GM21737 (cell line): ENCODE measurements at regions not wholly inside any gene's neighbourhood (a gene's known extent, or its start where the extent isn't known, plus 50 kb on each side); places are given as distances from the start of the nearest gene placed in this dataset.

Experiments used
- ATAC-seq: cut with Tn5 transposase; IDR thresholded peaks from one replicate; pipeline ENCODE4 v1.9.1; 2021; ENCODE audit warnings: mild to moderate bottlenecking, moderate library complexity; ENCODE audit not compliant: unreplicated experiment

DNA sequence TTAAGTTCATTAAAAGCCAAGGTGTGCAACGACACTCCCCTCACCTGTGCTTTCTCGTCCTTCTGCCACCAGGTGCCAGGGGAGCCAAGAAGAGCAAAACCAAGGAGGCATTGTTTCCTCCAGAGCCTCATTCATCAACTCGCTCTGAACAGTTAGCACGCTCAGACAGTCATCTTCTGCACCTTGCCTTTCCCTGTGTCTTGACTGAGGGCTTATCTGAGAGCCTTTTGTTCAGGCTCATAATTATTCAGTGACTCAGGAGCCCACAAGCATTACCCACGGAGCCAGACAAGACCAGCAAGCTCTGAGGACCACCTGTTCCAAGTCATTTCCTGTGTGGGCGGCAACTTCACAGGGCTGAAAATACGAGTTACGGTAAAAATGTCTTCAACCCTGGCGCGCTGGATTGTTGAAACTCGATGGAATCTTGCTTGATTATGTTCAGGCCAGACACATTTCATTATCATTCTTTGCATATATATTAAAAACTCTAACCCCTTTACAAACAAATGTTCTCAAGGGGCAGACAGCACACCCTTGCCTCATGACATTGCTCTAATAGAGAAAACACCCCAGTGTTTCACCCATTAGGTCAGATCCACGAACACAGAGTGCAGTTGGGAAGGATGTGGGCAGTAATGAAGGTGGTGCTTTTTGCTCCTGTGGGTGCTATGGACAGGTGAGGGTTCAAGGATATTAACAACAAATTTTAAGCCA lies 89.7 kb upstream of the RUNX1 start:
- no peak for ATAC-seq

DNA sequence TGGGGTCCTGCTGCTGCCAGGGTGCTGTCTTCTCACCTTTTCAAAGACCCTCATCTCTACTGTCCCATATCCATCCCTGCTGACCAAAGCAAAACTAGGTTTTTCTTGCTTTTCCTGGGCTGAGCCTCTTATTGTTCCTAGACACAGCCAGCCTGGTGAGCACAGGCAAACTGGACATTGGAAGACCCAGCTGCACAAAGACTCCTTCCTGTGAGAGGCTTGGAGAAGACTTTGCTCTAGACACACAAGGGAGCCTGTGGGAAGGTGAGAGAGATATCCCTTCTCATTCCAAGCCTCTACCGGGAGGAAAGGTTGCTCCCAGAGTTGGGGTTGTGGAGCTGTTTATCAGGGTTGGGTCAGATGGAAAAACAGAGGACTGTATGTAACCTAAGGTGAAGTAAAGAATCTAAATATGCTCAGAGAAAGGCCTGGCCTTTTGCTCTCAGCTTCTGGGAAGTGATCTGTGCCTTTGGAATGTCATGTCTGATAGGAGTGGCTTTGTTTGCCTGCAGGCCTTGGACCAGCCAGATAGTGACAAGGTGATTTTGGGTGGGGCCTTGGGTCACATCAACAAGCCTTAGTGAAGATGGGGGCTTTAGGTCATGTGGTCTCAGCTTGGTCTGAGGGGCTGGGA lies 87.6 kb upstream of the RUNX1 start:
- no peak for ATAC-seq

DNA sequence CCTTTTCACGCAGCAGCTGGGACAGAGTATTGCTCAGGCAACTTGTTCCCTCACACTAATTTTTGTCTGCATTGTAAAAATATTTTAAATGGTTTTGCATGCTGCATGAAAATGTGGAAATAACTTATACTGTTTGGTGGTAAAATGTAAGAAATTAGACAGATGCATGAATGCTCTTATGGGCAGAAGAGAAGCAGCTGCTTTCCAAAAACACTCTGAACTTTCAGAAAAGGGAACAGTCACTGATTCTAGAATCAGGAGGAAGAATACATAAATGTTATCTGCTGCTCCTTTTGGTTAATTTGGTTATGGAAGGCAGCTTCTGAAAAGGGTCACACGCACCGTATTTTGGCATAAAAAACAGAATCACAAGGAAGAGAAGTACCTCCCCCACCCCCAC lies 87.0 kb upstream of the RUNX1 start:
- no peak for ATAC-seq

DNA sequence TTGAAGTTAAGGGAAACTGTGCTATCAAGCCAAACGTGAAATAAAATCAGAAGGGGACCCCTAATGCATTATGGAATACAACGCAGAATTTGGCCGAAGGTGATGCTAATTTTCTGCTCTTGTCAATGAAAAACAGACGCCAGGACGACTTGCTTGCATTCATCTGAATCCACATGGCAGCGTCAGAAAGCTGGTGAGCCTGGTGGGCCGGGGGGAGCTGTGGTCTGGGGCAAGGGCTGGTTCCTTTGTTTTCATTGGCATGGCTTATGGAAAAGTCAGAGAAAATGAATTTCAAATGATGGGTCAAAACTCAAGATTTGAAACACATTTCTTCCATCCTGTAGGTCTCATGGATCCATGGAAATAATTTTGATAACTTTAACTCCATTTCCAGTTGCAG lies 86.4 kb upstream of the RUNX1 start:
- ATAC-seq = no peak

DNA sequence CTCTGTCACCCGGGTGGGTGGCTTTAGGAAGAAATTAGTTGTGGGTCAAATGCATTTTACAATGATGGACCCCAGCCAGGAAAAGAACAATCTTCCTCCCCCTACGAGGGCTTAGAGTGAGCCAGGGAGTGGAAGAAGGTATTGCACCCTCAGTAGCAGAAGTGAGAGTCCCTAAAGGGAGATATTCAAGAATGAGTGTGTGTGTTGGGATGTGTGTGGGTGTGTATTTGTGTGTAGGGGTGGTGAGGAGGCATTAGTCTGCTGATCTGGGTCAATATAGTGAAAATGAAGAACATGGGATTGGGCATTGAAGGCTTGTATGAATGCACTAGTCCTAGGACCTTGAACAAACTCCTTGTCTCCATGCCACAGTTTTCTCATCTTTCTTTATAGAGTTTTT lies 85.2 kb upstream of the RUNX1 start:
- ATAC-seq = no peak

DNA sequence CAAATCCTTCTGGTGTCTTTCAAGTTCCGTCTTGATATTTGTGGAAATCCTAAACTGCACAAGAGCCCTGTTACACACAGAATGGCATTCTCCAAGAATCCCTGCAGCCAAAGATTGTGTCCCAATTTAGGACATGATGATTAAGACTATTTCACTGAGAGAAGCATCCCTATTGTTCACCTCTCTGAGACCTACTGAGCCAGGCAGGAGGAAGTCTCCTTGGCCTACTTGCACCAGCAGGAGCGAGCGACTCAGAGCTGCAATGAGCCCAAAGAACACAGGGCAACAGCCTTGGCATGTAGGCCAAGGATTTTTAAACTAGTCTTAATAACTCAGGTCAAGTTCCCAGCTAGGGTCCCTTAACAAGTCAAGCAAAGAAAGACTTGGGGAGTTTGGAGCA lies 79.4 kb upstream of the RUNX1 start:
- ATAC-seq = no peak

DNA sequence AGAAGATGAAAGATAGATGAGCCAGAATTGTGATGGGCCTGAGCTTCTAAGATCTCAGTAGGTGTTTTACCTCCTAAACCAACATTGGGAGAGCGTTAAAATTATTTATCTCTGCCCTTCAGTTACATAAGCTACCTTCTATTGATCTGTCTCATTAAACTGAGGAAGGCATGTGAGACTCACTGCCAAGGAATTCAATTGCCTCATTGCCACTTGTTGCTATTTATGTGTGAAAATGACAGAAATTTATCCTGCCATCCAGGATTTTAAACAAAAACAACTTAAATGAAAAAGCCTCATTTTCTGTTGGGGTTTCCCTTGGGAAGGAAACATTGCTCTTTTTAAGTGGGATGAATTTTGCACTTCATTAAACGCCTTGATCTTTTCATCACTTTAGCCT lies 78.7 kb upstream of the RUNX1 start:
- ATAC-seq = no peak

DNA sequence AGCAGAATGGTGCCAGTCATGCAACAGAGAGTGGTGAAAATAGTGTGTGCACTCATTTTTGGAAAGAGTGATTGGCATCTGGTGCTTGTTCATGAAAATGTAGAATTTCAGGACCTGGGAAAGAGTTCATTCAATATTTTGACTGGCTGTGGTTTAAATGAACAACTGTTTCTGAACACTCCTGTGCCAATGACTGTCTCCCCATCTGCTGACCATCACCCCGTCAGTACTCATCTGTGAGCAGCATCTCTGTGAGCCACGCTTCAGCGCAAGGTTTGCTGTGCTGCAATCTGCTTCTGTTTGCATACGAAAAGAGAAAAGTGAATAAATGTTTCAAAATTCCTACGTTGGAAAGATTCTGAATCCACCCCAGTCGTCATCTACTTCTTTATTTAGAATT lies 77.9 kb upstream of the RUNX1 start:
- no peak for ATAC-seq

DNA sequence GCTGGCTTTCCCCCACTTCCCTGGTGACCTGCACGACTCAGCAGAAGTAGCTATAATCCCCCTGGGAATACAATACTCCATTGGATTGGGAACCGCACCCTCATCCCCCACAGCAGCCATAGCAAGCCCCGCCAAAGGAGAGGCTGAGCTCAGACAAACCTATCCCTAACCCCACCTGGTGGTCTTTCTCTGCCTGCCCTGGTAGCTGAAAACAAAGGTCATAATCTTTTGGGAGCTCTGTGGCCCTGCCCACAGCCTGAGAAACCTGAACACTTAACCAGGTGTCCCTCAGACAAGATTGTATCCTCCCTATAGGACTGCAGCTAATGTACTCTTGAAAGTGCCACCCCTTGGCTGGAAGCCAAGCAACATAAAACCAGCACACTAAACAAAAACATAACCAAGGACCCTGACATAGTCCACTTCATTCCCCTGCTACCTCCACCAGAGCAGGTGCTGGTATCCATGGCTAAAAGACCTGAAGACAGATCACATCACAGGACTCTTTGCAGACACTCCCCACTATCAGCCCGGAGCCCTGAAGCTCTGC lies 71.6 kb upstream of the RUNX1 start:
- ATAC-seq = no peak

DNA sequence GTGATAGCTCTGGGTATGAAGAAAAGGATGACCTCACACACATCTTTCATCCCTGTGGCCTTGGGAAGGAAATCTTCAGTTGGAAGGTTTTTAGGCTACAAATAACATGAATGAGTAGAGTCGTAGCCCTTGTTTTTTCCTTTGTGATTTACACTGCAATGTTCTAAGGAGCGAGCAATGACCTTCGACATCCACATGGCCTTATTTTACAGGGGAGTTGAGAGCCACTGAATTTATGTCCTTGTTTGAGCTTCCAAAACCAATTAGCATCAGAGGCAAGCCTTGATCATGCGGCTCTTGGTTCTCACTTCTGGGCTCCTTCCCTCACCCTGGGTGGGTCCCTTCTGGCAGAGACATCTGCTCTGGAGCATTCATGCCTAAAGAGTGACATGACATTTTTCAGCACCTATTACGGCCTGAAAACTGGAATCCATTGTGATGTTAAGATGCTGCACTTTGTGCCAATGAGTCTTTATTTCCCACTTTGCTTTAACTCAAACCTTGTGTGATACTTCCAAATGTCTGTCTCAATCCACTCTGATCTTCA lies 70.5 kb upstream of the RUNX1 start:
- ATAC-seq = no peak

DNA sequence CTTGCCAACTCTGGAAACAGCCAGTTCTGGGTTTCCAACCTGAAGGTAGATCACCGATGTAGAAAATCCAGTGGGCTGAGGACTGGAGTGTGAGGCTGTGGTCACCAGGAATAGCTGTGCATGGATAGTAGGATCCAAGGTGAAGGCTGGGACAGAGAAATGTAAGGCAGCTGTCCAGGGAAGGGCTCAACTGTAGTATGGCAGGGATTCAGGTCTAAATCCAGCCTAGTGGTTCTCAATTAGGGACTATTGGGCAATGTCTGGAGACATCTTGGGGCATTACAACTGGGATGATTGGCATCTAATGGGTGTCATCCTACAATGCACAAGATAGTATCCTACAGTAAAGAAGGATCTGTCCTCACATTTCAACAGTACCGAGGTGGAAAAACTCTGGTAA lies 67.7 kb upstream of the RUNX1 start:
- no peak for ATAC-seq

DNA sequence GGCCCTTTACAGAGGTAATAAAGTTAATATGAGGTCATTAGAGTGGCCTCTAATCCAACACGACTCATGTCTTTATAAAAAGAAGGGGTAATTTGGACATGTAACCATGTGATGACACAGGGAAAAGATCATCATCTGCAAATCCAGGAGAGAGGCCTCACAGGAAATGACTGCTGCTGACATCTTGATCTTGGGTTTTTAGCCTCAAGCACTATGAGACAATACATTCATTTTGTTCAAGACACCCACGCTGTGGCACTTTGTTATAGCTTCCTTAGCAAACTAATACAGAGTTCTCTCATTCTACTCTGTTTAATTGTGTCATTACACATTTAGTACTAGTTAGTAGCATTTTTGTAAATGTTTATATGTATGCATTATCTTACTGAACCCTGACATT lies 64.0 kb upstream of the RUNX1 start:
- ATAC-seq = no peak

DNA sequence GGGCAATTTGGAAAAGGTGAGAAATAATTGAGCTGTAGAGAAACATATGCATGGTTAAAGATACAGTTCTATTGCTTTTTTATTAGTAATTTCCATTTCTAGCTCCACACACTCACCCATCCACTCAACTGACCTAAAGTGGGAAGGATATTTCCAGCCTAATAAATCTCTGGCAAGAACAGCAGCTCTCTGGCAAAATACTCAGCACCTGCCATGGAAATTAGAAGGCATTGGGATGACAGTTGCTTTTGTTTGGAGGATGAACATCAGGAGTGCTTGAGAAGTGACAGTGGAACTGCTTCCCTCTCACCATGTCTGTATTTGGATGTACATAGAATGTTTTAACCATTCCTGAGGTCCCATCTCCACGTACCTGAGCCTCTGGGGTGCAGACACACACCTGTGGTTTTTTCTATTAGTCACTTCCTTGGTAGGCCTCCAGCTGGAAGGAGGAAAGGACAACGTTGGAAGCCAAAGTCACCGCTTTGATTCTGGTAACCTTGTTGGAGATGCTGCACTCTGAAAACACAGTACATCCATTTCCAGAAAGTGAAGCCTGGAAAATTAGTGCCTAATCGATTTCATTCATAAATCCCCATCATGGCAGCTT lies 62.3 kb upstream of the RUNX1 start:
- ATAC-seq = no peak

DNA sequence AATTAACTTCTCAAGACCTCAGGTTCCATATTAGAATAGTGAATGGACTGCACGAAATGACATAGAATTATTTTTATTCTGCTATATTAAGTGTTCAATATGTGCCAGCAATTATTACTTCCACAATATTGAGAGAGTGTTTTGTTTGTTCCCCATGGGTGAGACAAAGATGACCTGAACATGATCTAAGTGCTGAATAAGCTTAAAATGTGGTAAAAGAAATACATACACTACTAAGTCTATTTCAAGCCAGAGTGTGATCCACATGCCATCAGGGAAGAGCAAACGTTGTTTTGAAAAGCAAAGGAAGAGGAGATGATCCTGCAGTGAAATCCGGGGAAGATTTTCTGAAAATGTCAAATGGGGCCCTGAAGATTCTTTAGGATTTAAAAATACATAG lies 59.8 kb upstream of the RUNX1 start:
- ATAC-seq = no peak

DNA sequence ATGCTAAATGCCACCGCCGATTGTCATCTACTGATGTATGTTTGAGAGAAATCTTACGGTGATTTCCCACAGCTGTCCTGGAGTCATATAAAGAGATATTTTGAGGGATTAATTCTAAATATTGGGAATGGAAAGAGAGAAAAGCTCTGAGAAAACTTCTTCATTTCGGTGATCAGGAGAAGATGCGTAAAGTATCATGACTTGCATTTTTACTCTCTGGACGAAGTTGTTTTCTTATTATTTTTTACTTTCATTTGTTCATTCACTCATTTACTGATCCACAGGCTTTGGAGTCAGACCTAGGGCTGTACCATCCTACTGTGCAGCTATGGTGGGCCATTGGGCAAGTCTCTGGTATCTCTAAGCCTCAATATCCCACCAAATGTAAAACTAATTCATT lies 58.4 kb upstream of the RUNX1 start:
- no peak for ATAC-seq

DNA sequence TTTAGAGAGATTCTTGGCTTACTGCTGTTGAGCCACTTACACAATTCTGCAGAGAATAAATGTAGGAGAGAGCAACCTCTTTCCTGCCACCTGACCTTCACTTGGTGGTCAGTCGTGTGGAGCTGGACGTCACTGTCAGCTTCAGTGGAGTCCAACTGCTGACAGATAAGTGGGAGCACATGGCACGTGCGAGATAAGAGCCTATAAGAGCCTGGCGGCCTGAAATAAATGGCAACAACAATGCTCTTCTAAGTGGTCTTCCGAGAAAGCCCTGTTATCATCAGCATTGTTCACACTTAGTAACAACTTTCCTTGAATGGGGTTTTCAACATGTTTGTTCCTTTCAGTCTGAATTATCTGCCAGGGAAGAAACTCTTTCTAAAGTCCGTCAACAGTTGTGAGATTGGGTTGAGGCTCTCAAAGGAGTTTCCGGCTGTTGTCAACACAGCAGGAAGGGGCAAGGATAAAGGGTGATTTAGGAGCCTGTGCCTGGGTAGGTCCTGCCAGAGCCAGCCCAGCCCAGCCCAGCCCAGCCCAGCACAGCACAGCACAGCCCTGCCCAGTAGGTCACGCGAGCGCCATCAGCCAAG lies 57.2 kb upstream of the RUNX1 start:
- no peak for ATAC-seq

DNA sequence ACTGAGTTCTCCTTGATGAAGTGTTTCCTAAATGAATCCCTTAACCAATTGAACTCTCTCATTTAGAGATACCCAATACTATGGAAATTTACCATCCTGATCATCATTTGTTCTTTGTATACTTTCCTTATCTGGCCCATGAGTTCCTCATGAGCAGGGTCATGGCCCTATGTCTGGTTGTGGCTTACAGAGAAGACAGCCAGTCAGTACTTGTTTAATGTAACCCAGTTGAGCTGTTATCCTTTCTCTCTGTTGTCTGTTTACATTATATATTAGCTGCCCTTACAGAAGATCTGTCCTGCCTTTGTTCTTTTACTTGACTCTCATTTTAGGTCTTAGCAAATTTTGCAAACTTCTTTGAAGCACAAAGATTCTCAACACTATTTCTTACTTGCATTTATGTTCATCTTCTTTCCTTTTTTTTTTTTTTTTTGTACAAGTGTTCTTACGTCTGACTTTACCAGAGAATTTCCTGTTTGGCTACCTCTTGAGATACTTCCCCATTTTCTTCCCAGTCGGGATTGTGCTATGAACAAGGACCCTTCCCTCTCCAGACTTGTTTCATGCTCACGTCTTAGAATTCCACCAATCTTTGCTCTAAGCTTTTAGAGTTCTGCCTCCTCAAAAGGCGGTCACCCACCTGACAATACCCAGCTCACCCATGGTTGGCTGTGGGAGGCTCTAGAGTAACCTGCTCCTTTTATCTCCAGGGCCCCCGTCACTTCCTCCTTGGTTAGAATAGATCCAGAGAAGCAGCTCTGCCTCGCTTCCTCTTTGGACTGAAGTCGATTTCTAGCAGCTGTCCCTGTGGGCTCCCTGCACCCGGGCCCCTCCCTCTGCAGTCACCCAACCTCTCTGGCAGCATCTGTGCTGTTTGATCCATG lies 53.6 kb upstream of the RUNX1 start:
- no peak for ATAC-seq

DNA sequence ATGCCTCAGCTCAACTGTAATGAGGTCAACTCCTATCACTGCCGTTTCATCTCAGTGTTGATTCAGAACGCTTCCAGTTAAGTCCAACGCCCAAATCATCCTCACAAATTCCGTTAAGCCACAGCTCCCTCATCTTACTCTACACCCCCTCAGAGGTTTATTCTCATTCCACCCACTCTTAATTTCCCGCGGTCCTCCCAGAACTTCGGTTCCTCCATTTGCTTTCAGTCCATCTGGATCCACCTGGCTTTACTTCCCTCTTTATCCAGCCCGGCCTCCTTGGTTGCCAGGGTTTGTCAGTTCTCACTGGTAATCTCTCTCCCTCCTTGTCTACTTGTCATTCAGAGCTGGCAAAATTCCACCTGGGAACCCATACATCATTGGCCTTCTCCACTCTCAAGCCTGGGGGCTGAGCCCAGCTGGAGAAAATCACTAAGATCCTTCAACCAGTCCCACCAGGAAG lies 51.3 kb upstream of the RUNX1 start:
- no peak for ATAC-seq

DNA sequence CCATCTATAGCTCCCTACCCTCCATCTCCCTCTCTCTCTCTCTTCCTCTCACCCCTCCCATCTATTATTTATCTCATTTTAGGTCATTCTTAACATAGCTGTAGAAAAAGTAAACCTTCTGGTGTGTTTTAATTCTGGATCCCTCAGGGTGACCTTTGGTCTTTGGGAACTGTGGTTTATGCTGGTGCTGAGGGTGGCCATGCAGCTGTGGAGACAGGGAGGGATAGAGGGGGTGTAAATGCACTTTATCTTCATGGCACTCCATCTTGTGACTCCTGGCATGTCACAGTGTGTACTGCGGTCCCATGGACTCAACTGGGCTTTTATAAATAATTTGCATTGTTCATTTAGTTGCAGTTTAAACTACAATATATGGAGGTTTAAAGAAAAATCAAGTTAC lies 50.2 kb upstream of the RUNX1 start:
- ATAC-seq = no peak
